SK-N-MC (cell line): ENCODE measurements at regions not wholly inside any gene's neighbourhood (a gene's known extent, or its start where the extent isn't known, plus 50 kb on each side); places are given as distances from the start of the nearest gene placed in this dataset.

ENCODE experiments used
- EZH2 ChIP-seq: fragments of 200-600 bp; sonication (generic); IDR thresholded peaks from one replicate; pipeline ENCODE4 v1.6.1; 2017; ENCODE audit warnings: antibody characterized with exemption
- FOXP2 ChIP-seq: optimal IDR thresholded peaks from 2 replicates; pipeline ENCODE3; 2011; ENCODE audit warnings: mild to moderate bottlenecking, moderate library complexity; ENCODE audit not compliant: insufficient read depth; ENCODE audit errors: extremely low read length, control extremely low read depth
- POLR2AphosphoS5 ChIP-seq: IDR thresholded peaks from 2 replicates; pipeline ENCODE4 v1.6.1; 2012; ENCODE audit warnings: mild to moderate bottlenecking, low read depth, low read length, borderline replicate concordance

GRCh38 chr6:25180630-25181349, 98.4 kb upstream of the CARMIL1 start:
- TF ChIP-seq POLR2AphosphoS5 = no peak
- TF ChIP-seq EZH2 = no peak
- no peak for TF ChIP-seq FOXP2
